ENCODE measurements at regions not wholly inside any gene's neighbourhood (a gene's known extent, or its start where the extent isn't known, plus 50 kb on each side); places are given as distances from the start of the nearest gene placed in this dataset.
A peak's percentile ranks its signal among the peaks of the same experiment; 100 is the strongest.
"Not testable (repeated sequence)": the region's sequence is repeated elsewhere in the genome, so short reads cannot be mapped to it uniquely, and the experiment has no call there.

- DNase-seq (ENCODE audit: low spot score) = no peak
- ATAC-seq = no peak
- intact Hi-C loops (cut with DNase I) = no loop called here
Observed at GRCh38 chr21:25491267-25491666, 116.0 kb downstream of the MRPL39 start.

DNA sequence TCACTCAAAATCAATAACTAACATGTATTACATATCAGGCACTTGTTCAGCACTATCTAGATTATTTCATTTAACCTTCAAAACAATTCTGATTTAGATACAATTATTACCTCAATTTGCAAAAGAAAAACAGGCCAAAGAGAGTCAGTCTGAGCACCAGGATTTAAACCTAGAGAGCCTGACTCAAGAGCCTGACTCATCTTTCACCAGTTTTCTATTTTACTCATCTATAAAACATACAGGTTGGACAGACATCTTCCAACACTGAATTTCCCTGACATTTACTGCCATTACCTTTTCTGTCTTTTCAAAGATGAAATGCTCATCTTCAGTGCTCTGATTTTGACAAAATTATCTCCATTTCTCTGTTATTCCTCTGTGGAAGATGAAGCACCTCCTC lies 116.5 kb downstream of the MRPL39 start:
- intact Hi-C loops (cut with DNase I) = no loop called here
- ATAC-seq = no peak
- DNase-seq (ENCODE audit: low spot score) = no peak

- intact Hi-C loops (cut with DNase I) = no loop called here
- no peak for DNase-seq (ENCODE audit: low spot score)
- no peak for ATAC-seq
Observed at GRCh38 chr21:25489673-25490072, 117.6 kb downstream of the MRPL39 start.

DNA sequence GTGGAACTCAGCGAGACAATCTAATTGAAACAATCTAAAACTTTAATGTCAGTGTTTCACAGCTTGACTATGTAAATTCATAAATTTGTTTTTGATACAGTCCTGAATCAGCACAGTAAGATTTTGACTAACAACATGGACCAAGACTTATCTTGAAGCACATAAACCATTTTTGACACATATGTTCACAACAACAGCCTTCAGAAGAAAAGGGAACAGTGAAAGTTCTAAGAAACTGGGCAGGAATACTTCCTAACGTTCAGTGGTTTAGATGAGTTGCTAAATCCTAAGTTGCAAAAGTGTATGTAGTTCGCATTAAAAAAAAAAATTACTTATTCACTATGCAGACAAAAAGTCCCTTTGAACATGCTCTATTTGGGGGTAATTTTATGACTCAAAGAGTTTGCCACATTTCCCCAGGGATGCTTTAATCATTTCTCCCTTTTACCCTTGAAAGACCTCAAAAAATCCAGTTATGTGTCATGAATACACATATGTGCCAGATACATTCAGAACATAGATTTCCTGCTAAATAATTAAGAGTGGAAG lies 120.2 kb downstream of the MRPL39 start:
- intact Hi-C loops (cut with DNase I) = no loop called here
- DNase-seq (ENCODE audit: low spot score) = no peak
- ATAC-seq = no peak

- no peak for DNase-seq (ENCODE audit: low spot score)
- intact Hi-C loops (cut with DNase I) = no loop called here
- ATAC-seq = no peak
Observed at GRCh38 chr21:25485914-25486313, 121.4 kb downstream of the MRPL39 start.

DNA sequence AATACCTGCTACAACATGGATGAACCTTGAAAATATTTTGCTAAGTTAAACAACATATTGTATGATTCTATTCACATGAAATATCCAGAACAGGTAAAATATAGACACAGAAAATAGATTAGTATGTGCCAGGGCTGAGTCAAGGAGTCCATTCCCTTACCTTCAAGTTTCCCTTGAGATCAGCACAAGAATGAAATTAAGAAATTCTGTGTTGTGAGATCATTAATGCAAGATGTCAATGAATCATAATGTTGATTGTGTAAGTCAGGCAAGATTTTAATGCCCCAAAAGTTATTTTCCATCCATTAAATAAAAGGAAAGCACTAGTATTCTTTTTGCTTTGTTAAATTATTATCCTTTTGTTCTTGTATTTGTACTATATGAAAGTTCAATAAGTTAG lies 139.4 kb downstream of the MRPL39 start:
- DNase-seq (ENCODE audit: low spot score) (no peak), ATAC-seq (no peak)
- intact Hi-C loops (cut with DNase I) = no loop called here

DNA sequence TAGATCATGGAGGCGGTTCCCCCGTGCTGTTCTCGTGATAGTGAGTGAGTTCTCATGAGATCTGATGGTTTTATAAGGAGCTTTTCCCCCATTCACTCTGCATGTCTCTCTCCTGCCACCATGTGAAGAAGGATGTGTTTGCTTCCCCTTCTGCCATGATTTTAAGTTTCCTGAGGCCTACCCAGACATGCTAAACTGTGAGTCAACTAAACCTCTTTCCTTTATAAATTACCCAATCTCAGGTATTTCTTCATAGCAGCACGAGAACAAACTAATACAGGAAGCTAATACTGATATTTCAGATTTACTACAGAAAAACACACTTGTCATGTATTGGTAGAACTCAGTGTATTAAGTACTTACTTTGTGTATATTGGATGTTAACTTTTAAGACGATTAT lies 140.2 kb downstream of the MRPL39 start:
- DNase-seq (ENCODE audit: low spot score); ATAC-seq; intact Hi-C loops (cut with DNase I): not testable (repeated sequence)

DNA sequence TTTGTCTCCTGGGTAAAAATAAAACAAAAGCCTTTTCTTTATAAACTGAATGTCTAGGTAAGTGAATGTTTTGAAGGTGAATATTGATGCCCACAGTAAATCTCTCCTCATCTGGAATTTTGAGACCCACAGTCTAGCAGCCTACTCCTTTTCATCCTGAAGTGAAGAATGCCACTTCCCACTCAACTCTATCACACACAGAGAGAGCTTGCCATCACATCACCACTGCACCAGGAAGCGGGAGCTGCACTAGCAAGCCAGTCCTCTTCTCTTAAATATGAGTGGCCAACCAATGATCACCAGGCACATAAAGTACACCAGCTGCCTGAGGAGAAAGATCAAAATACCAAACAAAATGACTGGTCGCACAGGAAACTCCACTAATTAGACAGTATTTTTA lies 140.8 kb downstream of the MRPL39 start:
- DNase-seq (ENCODE audit: low spot score) = no peak
- no peak for ATAC-seq
- intact Hi-C loops (cut with DNase I) = no loop called here

- no peak for ATAC-seq
- intact Hi-C loops (cut with DNase I) = no loop called here
- no peak for DNase-seq (ENCODE audit: low spot score)
Observed at GRCh38 chr21:25465263-25465662, 142.0 kb downstream of the MRPL39 start.

DNA sequence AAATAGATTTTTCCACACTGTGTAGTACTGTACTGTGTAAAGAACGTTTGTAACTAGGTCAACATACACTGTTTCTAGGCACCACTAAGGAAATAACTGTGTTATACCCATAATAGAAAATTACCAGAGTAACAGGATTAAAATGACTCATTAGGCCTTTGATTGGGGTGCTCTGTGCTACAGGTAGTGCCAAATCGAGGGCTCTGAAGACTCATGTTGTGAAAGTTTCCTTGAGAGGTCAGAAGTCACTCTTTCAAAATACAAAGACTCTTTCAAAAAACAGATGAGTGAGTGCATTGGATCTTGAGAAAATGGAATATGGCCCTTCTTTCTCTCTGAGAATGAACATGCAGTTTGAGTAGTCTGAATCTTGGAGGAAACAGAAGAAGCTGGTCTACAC lies 143.0 kb downstream of the MRPL39 start:
- intact Hi-C loops (cut with DNase I) = no loop called here
- no peak for ATAC-seq

DNA sequence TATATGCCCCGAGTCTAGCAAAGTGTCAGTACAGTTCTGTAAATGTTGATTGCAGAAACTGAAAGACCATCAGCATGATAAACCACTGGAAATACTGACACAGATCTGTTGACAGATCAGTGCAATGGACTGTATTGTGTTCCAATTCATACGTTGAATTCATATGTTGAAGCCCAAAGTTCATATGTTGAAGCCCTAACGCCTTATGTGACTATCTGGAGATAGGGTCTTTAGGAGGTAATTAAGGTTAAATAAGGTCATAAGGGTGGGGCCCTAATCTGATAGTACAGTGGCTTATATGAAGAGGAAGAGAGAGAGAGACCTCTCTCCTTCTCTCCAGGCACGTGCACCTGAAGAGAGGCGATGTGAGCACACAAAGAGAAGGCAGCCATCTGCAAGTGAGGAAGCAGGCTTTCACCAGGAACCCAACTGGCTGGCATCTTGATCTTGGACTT lies 144.7 kb downstream of the MRPL39 start:
- ATAC-seq (no peak), DNase-seq (ENCODE audit: low spot score) (no peak)
- intact Hi-C loops (cut with DNase I) = no loop called here

More for the DNA sequence above, 143.0 kb downstream of the MRPL39 start:
- DNase-seq (ENCODE audit: low spot score) = no peak

DNA sequence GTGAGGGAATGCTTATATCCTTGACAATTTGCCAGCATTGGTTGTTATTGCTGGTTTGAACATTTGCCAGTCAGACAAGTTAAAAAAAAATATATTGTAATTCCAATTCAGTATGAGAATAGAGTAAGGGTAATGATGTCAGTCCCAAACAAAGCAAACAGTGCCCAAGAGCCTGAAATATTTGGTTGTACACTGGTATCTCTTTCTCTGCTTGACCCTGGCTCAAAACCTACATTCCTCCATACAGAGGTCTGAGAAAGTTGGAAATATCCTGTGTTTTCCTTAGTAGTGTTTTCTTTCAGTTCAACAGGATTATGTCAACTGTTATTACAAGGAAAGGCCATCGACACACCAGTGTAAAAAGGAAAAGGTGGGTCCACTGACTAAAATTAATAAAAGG lies 145.6 kb downstream of the MRPL39 start:
- ATAC-seq = no peak
- DNase-seq (ENCODE audit: low spot score) = no peak
- intact Hi-C loops (cut with DNase I) = no loop called here

DNA sequence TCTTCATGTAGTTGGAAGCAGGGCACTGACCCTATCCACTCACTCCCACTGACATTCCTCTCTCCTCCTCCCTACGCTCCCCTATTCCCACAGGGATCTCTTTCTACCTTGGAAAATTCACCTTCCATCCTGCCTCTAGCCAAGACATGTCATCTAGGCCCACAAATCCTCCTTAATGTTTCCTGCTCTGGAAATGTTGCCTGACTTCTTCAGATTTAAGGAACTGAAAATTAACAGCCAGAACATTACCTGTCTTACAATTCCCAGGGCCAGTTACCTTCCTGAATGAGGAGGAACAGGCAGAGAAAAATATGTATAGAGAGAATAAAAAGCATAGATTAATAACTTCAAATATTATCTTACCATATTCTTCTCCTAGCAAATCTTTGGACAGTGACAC lies 147.3 kb downstream of the MRPL39 start:
- ATAC-seq (no peak), DNase-seq (ENCODE audit: low spot score) (no peak)
- intact Hi-C loops (cut with DNase I) = no loop called here

DNA sequence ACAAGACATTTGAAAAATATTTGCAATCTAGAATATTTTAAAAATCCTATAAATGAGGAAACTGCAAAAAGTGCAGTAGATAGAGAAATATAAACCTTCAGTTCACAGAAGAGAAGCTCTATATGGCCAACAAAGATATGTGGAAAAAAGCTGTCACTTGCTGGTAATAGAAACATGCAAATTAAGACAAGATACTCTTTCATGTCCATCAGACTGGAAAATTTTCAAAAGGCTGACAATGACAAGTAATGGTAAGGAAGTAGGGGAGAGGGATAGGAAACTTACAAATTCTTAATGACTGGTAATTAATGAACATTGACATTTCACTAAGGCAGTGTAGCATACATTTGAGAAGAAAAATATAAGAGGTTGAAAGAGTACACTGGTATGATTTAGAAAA lies 147.9 kb downstream of the MRPL39 start:
- no peak for ATAC-seq
- intact Hi-C loops (cut with DNase I) = no loop called here

GRCh38 chr21:25458484-25458883 lies 148.8 kb downstream of the MRPL39 start:
- ATAC-seq (no peak), DNase-seq (ENCODE audit: low spot score) (no peak)
- intact Hi-C loops (cut with DNase I) = no loop called here

More for the DNA sequence above, 147.9 kb downstream of the MRPL39 start:
- DNase-seq (ENCODE audit: low spot score) = no peak

DNA sequence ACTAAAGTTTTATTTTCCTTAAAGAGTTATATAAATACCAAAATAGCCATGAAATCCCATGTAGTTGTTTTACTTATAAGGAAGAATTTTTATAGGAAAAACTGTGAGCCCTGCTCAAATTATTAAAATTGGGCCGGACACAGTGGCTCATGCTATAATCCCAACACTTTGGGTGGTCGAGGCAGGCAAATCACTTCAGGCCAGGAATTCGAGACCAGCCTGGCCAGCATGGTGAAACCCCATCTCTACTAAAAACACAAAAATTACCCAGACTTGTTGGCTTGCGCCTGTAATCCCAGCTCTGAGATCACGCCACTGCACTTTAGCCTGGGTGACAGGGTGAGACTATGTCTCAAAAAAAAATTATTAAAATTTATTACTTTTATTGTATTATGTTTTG lies 149.3 kb downstream of the MRPL39 start:
- no peak for ATAC-seq
- intact Hi-C loops (cut with DNase I) = no loop called here
- no peak for DNase-seq (ENCODE audit: low spot score)

- ATAC-seq (peak; percentile 86), DNase-seq (ENCODE audit: low spot score) (no peak)
- intact Hi-C loops (cut with DNase I) = no loop called here
Observed at GRCh38 chr21:25457411-25457810, 149.9 kb downstream of the MRPL39 start.

- intact Hi-C loops (cut with DNase I) = no loop called here
- ATAC-seq = peak; percentile 22
- DNase-seq (ENCODE audit: low spot score) = no peak
Observed at GRCh38 chr21:25456672-25457071, 150.6 kb downstream of the MRPL39 start.

- intact Hi-C loops (cut with DNase I) = no loop called here
- no peak for DNase-seq (ENCODE audit: low spot score)
- no peak for ATAC-seq
Observed at GRCh38 chr21:25453524-25453923, 153.8 kb downstream of the MRPL39 start.

DNA sequence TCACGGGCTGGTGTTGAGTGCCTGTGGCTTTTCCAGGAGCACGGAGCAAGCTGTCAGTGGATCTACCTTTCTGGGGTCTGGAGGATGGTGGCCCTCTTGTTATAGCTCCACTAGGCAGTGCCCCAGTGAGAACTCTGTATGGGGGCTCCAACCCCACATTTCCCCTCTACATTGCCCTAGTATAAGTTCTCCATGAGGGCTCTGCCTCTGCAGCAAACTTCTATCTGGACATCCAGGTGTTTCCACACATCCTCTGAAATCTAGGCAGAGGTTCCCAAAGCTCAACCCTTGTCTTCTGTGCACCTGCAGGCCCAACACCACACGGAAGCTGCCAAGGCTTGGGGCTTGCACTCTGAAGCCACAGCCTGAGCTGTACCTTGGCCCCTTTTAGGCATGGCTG lies 157.3 kb downstream of the MRPL39 start:
- intact Hi-C loops (cut with DNase I) = loop anchor here (5.0 kb wide), 1 partner anchor 732 kb away; no protein-coding TSS in a partner anchor
- DNase-seq (ENCODE audit: low spot score) (no peak), ATAC-seq (no peak)

DNA sequence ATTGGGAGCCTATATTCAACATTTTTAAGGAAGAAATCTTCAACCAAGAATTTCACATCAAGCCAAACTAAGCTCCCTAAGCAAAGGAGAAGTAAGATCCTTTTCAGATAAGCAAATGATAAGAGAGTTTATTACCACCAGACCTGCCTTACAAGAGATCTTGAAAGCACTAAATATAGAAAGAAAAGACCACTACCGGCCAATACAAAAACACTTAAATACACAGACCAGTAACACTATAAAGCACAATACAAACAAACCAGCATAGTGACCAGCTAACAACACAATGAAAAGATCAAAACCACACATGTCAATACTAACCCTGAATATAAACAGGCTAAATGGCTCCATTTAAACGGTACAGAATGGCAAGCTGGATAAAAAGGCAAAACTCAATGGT lies 165.4 kb downstream of the MRPL39 start:
- ATAC-seq (no peak), DNase-seq (ENCODE audit: low spot score) (no peak)
- intact Hi-C loops (cut with DNase I) = no loop called here

GRCh38 chr21:25437465-25437864 lies 169.8 kb downstream of the MRPL39 start:
- ATAC-seq; intact Hi-C loops (cut with DNase I); DNase-seq (ENCODE audit: low spot score): not testable (repeated sequence)
